Lower leg skin (tissue), 3 donors: ENCODE measurements at regions not wholly inside any gene's neighbourhood (a gene's known extent, or its start where the extent isn't known, plus 50 kb on each side); places are given as distances from the start of the nearest gene placed in this dataset.

Experiments
- CTCF ChIP-seq, 3 donors: fragments of 450-650 bp; IDR thresholded peaks; one replicate each; pipeline ENCODE4 v1.5.1; 2016; ENCODE audit warnings: antibody characterized with exemption in 3 of 3, mild to moderate bottlenecking in 3 of 3, moderate library complexity in 2 of 3
- POLR2A ChIP-seq, 2 donors: fragments of 450-650 bp; IDR thresholded peaks; one replicate each; pipeline ENCODE4 v1.6.1; 2016 to 2017; ENCODE audit warnings: antibody characterized with exemption in 2 of 2, mild to moderate bottlenecking in 1 of 2, moderate library complexity in 1 of 2

GRCh38 chr16:13586051-13586450 lies 333.9 kb upstream of the ERCC4 start:
- TF ChIP-seq POLR2A (IDR thresholded peaks at IDR 0.05) (no peak), CTCF (IDR thresholded peaks at IDR 0.05) (no peak)
